Keratinocyte (primary cell): ENCODE measurements at regions not wholly inside any gene's neighbourhood (a gene's known extent, or its start where the extent isn't known, plus 50 kb on each side); places are given as distances from the start of the nearest gene placed in this dataset.

Source experiments
- DNase-seq: peaks from one replicate; pipeline ENCODE4 v3.0.0-alpha.2; 2011; ENCODE audit warnings: low read depth, missing footprints, low spot score
- FAIRE-seq: peaks from 2 replicates; lab custom pipeline; 2011; peaks lifted over from hg19 to GRCh38; lab: Jason Lieb, UNC
- H2AFZ ChIP-seq: 2 replicates; pipeline ENCODE4 v1.6.0; 2012; ENCODE audit warnings: low read length, control low read depth, inconsistent platforms; ENCODE audit not compliant: control insufficient read depth
- H3K27ac ChIP-seq: 2 replicates; pipeline ENCODE4 v1.5.1; 2011; ENCODE audit warnings: low read length; ENCODE audit not compliant: control insufficient read depth, insufficient read depth
- H3K27me3 ChIP-seq: 3 replicates; pipeline ENCODE4 v1.6.0; 2011; ENCODE audit warnings: low read length; ENCODE audit not compliant: control insufficient read depth, insufficient read depth; ENCODE audit errors: extremely low read depth
- H3K36me3 ChIP-seq, 2 experiments: 2 replicates in 1 of 2; 3 replicates in 1 of 2; pipeline ENCODE4 v1.5.1; 2011; ENCODE audit warnings: low read length in 2 of 2, mild to moderate bottlenecking in 1 of 2; ENCODE audit not compliant: control insufficient read depth in 2 of 2, insufficient read depth in 2 of 2; ENCODE audit errors: extremely low read depth in 1 of 2
- H3K4me1 ChIP-seq: 3 replicates; pipeline ENCODE4 v1.5.1; 2011; ENCODE audit warnings: low read length; ENCODE audit not compliant: control insufficient read depth, insufficient read depth; ENCODE audit errors: extremely low read depth
- H3K4me2 ChIP-seq: 3 replicates; pipeline ENCODE4 v1.6.0; 2011; ENCODE audit warnings: low read depth, low read length; ENCODE audit not compliant: control insufficient read depth, insufficient read depth; ENCODE audit errors: extremely low read depth
- H3K4me3 ChIP-seq, 3 experiments: fragments of 200-600 bp in 1 of 3; sonication (generic) in 1 of 3; 2 replicates in 2 of 3; 3 replicates in 1 of 3; pipeline ENCODE4 v1.5.1; 2011 to 2016; ENCODE audit warnings: low read length in 3 of 3, mild to moderate bottlenecking in 3 of 3, control low read depth in 2 of 3, inconsistent platforms in 1 of 3, low read depth in 1 of 3, mixed read lengths in 1 of 3, mixed run types in 1 of 3, moderate library complexity in 1 of 3; ENCODE audit not compliant: control insufficient read depth in 2 of 3, insufficient read depth in 2 of 3; ENCODE audit errors: extremely low read depth in 1 of 3
- H3K79me2 ChIP-seq: 2 replicates; pipeline ENCODE4 v1.6.0; 2012; ENCODE audit warnings: low read length; ENCODE audit not compliant: control insufficient read depth, insufficient read depth
- H3K9ac ChIP-seq: 3 replicates; pipeline ENCODE4 v1.6.0; 2011; ENCODE audit warnings: low read length; ENCODE audit not compliant: control insufficient read depth, insufficient read depth; ENCODE audit errors: extremely low read depth
- H3K9me1 ChIP-seq: 3 replicates; pipeline ENCODE4 v1.6.0; 2011; ENCODE audit warnings: low read length; ENCODE audit not compliant: control insufficient read depth, insufficient read depth; ENCODE audit errors: extremely low read depth
- H3K9me3 ChIP-seq: 2 replicates; pipeline ENCODE4 v1.5.1; 2012; ENCODE audit warnings: low read depth, low read length; ENCODE audit not compliant: control insufficient read depth
- H4K20me1 ChIP-seq: 3 replicates; pipeline ENCODE4 v1.6.0; 2011; ENCODE audit warnings: low read length; ENCODE audit not compliant: control insufficient read depth, insufficient read depth; ENCODE audit errors: extremely low read depth
- EZH2 ChIP-seq: IDR thresholded peaks from one replicate; pipeline ENCODE4 v1.6.1; 2012; ENCODE audit warnings: inconsistent platforms, mild to moderate bottlenecking, low read length, moderate library complexity
- dilution Hi-C: fragments of 300-500 bp; cut with MboI; formaldehyde crosslinking; loops from one replicate; pipeline ENCODE4 v1.7.0; 2020; ENCODE audit warnings: low sequenced_read_pairs; ENCODE audit not compliant: extremely low pct_ligation_motif_present
- TF ChIP-seq, protein P1 (sequence below), 3 experiments: IDR thresholded peaks in 1 of 3; conservative IDR thresholded peaks in 1 of 3; optimal IDR thresholded peaks in 1 of 3; 2 replicates in 2 of 3; 3 replicates in 1 of 3; pipeline versions ENCODE3 to v1.5.1; 2011; ENCODE audit warnings: low read length in 3 of 3, mild to moderate bottlenecking in 3 of 3, moderate library complexity in 2 of 3, control low read depth in 1 of 3, inconsistent platforms in 1 of 3; ENCODE audit not compliant: insufficient read depth in 2 of 3; ENCODE audit errors: extremely low read depth in 1 of 3

DNA sequence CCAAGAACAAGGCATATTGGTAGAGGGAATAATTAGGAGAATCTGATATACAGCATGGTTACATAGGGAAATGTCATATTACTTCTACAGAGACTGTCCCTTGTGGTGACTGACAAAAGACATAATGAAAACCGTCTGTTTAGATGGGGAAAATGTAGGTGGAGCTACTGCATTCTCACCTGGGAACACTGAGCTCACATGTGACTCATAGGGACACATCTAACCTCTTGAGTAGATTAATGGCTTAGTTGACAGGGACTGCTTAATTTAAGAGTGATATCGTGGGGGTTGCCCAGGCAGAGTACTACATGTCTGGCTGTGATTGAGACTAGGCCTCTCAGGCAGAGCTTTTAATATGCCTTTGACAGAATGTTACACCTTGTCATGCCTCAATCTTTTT is 235.3 kb upstream of the ZFP64 start:
- no peak overlapping the region for H3K9ac ChIP-seq
- no peak for DNase-seq
- dilution Hi-C loops: no loop called here
- H3K27ac ChIP-seq: no peak overlapping the region
- no peaks in the 10 kb centered on the region for H4K20me1 ChIP-seq
- no peak overlapping the region for H3K4me3 ChIP-seq
- H3K9me3 ChIP-seq: peaks cover 4% of the 10 kb centered on the region
- H3K4me2 ChIP-seq: no peak overlapping the region
- H3K36me3 ChIP-seq: no peaks in the 10 kb centered on the region
- H3K4me1 ChIP-seq: no peaks in the 10 kb centered on the region
- no peaks in the 10 kb centered on the region for H3K9me1 ChIP-seq
- no peak overlapping the region for H2AFZ ChIP-seq
- TF ChIP-seq, protein P1, sequence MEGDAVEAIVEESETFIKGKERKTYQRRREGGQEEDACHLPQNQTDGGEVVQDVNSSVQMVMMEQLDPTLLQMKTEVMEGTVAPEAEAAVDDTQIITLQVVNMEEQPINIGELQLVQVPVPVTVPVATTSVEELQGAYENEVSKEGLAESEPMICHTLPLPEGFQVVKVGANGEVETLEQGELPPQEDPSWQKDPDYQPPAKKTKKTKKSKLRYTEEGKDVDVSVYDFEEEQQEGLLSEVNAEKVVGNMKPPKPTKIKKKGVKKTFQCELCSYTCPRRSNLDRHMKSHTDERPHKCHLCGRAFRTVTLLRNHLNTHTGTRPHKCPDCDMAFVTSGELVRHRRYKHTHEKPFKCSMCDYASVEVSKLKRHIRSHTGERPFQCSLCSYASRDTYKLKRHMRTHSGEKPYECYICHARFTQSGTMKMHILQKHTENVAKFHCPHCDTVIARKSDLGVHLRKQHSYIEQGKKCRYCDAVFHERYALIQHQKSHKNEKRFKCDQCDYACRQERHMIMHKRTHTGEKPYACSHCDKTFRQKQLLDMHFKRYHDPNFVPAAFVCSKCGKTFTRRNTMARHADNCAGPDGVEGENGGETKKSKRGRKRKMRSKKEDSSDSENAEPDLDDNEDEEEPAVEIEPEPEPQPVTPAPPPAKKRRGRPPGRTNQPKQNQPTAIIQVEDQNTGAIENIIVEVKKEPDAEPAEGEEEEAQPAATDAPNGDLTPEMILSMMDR (optimal IDR thresholded peaks at IDR 0.05 in 1 of 3, IDR thresholded peaks at IDR 0.05 in 1 of 3, conservative IDR thresholded peaks at IDR 0.05 in 1 of 3; ENCODE audit: extremely low read depth in 1 of 3, insufficient read depth in 2 of 3, low read length in 3 of 3): no peak
- no peak for TF ChIP-seq EZH2
- no peak for FAIRE-seq
- H3K79me2 ChIP-seq: no peaks in the 10 kb centered on the region
- no peaks in the 10 kb centered on the region for H3K27me3 ChIP-seq

DNA sequence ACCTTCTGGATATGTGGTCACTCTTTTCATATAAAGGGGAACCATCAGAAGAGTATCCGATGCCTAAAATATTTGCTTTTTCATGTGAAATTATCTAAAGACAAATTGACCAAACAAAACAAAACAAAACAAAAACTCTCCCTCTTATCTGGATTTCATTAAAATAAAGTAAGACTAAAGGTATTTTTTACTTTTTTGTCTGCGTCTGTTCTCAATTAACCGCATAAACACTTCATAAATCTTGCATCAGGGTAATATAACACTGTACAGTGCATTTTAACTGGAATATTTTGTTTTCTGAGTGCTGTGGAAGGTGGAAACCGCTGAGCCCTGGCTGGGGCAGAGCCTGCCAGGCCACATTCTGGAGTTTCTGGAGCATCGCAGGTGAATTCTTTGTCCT is 234.1 kb upstream of the ZFP64 start:
- DNase-seq: no peak
- Histone ChIP-seq H3K27ac (no peak overlapping the region), H3K36me3 (no peaks in the 10 kb centered on the region), H4K20me1 (no peaks in the 10 kb centered on the region), H3K9me3 (peaks cover 4% of the 10 kb centered on the region), H2AFZ (no peak overlapping the region), H3K79me2 (no peaks in the 10 kb centered on the region), H3K27me3 (no peaks in the 10 kb centered on the region), H3K4me1 (no peaks in the 10 kb centered on the region), H3K4me2 (no peak overlapping the region), H3K9me1 (no peaks in the 10 kb centered on the region), H3K9ac (no peak overlapping the region), H3K4me3 (no peak overlapping the region)
- no peak for TF ChIP-seq EZH2
- TF ChIP-seq, protein P1 (optimal IDR thresholded peaks at IDR 0.05 in 1 of 3, IDR thresholded peaks at IDR 0.05 in 1 of 3, conservative IDR thresholded peaks at IDR 0.05 in 1 of 3; ENCODE audit: extremely low read depth in 1 of 3, insufficient read depth in 2 of 3, low read length in 3 of 3): no peak
- dilution Hi-C loops: no loop called here
- FAIRE-seq: no peak
